ENCODE measurements at regions not wholly inside any gene's neighbourhood (a gene's known extent, or its start where the extent isn't known, plus 50 kb on each side); places are given as distances from the start of the nearest gene placed in this dataset.

- TF ChIP-seq POLR2AphosphoS5 (IDR thresholded peaks at IDR 0.05; ENCODE audit: low read depth, low read length) (no peak), POLR2A (IDR thresholded peaks at IDR 0.05; ENCODE audit: low read depth, low read length) (no peak), TAF1 (IDR thresholded peaks at IDR 0.05; ENCODE audit: low read depth, low read length) (no peak)
These were observed 136.5 kb upstream of the RAI14 start for GRCh38 chr5:34519489-34520220.

Measured in GM12891 (cell line).